GM18873 (cell line): ENCODE measurements at regions not wholly inside any gene's neighbourhood (a gene's known extent, or its start where the extent isn't known, plus 50 kb on each side); places are given as distances from the start of the nearest gene placed in this dataset.

ENCODE experiments used
- ATAC-seq: cut with Tn5 transposase; IDR thresholded peaks from one replicate; pipeline ENCODE4 v1.9.1; 2021; ENCODE audit warnings: mild to moderate bottlenecking, moderate library complexity, moderate number of reproducible peaks; ENCODE audit not compliant: unreplicated experiment, low FRiP score

DNA sequence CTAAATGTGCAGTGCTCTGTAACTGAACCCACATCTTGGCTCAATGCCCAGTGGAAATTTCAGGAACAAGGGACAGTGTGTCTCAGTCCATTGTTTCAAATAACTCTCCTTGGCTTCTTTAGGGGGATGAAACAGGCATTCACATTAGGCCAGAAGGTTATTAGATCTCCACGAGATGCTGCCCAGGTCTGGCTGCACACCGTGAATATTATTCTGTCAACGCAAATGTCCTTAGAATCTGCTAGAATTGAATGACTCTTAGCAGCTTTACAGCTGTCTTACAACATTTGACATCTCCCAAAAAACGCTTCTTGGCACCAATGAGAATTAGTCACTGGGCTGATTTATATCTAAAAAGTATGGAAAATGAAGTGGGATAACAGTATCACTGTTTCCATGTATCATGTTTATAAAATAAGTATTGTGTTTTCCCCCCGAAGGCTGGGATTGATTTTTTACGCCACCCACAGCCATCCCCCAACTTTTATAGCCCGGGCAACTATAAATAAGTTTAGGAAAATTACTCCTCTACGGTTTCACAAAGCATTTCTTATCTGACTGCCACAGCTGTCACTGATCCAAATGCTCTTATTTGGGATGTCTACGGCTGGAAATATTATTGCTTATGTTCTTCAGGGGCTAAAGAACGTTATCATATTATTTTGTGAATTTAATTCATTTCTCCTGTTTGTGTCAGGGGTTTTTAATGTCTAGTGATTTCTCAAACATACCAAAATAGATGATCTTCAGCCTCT lies 559.7 kb upstream of the FAT1 start:
- no peak for ATAC-seq

DNA sequence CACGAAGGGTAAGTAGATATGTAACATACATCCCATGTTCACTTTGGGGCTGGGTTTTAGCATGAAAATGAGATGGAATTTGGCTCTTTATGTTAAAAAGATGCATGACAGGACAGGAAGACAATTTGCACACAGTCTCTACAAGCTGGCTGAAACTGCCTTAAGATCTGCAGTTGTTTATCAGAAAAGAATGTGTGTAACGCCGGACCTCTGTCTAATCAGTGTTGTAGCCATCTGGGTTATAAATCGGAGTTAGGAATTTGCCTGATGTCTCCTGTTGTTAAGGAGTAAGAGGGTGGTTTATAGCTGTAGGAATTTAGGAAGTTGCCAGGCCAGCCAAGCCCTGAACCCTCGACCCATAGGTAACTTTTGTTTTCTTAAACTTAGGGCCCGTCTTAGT lies 562.9 kb upstream of the FAT1 start:
- no peak for ATAC-seq

DNA sequence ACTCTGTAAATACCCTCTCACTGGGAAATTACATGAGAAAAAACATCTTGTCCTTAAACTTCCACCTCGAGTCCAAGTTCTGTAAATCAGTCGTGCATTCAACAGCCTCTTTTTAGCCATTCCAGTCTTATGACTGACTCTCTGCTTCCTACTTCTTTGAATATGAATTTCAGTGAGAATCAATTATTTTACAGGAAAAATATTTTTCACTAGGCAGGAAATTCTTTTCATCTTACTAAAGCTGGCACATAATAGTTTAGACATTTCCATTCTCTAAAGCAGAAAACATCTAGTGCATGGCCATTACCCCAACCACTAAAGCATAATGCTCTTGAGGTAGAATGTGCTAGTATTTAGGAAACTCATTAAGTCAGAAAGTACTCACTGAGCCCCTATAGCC lies 565.7 kb upstream of the FAT1 start:
- ATAC-seq, result no peak

DNA sequence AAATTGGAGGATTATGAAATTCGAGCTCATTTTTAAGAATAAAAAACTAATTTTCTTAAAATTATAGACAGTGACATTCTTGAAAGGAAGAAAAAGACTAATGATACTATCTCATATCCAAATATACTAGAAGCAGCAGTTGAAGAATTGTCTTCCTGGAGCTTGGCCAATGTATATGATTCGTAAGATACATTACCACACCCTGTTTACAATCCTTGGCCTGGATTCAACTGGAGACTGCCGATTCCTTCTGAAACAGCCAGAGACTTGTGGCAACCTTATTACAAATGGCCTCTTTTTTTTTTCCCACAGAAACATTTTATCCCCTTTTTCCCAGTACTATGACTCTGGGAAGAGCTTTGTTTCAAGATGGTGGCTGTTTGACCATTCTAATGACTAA lies 571.2 kb upstream of the FAT1 start:
- no peak for ATAC-seq

DNA sequence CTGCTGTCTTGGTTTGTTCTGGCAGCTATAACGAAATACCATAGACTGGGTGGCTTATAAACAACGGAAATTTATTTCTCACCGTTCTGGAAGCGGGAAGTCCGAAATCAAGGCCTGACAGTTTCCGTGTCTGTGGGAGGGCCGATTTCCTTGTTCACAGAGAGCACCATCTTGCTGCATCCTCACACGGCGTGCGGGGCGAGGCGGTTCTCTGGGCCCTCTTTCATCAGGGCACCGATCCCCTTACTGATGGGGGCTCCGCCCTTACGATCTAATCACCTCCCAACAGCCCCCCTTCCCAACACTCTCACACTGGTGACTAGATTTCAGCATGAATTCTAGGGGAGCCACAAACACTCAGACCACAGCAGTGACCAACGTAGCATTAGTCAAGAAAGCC lies 578.3 kb upstream of the FAT1 start:
- no peak for ATAC-seq

DNA sequence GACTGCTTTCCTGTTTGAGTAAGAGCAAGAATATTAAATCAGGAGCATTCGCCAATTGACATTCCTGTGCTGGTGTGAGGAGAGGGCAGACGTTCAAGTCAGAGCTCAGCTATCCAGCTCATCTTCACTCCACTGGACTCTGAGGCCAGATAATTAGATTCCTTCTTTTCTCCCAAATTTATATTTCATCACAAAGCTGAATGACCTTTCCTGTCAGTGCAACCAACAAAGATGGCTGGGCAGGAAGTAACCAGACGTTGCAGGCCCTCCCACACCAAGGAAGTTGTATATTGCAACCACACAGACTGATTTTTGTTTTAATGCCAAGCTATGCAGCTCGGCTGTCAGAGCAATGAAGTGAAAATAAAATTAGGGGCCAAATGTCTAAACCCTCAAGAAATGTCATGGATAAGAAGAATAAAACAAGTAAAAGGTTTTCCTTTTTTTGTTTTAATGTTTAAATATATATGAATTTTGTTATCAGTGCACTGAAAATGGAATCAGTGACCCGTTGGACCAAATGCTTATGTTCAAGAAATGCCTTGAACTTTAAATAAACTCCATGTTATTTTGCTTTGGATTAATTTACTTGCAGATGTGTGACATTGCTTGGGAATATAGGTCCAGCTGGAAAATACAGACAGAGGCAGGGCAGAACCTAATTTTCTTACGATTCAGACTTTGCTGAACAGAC lies 578.9 kb upstream of the FAT1 start:
- no peak for ATAC-seq

DNA sequence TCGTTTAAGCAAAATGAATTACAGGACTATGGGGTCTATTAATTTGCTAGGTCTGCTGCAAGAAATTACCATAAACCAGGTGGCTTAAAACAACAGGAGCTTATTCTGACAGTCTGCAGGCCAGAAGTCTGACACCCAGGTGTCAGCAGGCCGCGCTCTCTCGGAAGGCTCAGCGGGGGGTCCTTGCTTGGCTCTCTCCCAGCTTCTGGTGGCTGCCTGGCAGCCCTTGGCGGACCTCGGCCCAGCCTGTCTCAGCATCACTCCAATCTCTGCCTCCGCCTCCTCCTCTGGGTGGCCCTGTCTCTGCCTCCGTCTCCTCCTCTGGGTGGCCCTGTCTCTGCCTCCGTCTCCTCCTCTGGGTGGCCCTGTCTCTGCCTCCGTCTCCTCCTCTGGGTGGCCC lies 580.5 kb upstream of the FAT1 start:
- ATAC-seq, result no peak

DNA sequence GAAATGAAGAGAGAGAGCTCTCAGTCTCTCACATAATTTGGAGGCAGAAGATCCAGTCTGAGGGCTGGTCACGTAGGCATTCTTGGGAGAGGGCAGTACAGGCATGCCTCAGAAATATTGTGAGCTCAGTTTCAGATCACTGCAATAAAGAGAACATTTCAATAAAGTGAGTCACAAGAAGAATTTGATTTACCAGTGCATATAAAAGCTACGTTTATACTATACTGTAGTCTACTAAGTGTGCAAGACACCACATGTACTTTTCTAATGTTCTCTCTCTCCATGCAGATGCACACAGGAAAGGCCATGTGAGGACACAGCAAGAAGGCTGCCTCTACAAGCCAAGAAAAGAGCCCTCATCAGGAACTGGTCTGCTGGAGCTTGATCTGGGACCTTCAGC lies 583.5 kb upstream of the FAT1 start:
- no peak for ATAC-seq

DNA sequence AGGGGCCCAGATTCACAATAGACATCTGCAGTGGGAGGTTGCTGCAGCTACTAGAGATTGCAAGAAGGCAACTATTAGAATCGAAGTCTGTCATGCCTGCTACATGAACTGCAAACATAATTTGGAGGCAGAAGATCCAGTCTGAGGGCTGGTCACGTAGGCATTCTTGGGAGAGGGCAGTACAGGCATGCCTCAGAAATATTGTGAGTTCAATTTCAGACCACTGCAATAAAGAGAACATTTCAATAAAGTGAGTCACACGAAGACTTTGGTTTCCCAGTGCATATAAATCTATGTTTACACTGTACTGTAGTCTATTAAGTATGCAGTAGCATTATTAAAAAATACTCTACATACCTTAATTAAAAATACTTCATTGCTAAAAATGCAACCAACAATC lies 585.8 kb upstream of the FAT1 start:
- ATAC-seq, result no peak

DNA sequence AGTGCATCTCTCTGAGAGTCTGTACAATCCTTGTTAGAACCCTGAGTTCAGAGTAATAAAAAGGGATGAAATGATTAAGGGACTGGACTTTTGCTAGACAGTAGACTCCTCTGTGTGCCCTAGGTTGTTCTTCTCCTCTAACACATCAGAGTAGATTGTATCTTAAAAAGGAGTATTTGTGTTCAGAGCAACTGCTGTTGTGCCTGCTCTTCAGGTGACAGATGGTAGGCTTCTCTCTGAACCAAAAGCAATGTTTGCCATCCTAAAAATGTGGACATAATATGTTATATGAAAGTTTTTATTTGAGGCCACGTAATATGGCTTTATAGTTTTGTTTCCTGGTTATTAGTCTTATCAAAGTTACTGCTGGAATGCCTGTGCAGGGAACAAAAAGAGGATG lies 588.6 kb upstream of the FAT1 start:
- no peak for ATAC-seq

DNA sequence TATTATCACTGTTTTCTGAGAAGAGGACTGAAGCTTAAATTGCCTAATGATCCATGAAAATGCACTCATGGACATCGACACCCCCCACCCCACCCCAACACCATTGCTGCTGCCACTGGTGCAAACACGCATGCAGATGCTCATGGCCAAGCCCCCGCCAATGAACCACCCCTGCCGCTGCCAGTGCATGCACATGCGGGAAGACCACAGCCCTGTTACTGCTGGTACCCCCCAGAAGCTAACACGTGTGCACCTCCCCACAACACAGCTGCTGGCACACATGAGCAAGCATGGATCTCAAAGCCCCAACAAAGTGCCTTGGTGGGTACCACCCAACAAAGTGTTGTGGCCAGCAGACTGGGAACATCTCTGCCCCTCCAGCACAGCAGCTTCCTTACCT lies 594.1 kb upstream of the FAT1 start:
- no peak for ATAC-seq

DNA sequence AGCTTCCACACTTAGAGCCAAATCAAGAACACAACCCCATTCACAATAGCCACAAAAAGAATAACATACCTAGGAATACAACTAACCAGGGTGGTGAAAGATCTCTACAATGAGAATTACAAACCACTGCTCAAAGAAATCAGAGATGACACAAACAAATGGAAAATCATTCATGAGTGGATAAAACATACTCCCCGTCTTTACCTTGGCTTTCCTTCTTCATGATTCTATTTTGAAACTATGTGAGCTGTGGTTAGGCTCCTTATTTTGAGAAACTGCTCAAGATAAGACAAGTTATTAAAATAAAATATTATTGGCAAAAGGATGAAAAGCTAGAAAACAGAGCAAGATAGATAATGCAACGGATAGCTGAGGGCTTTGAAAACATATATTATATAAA lies 598.1 kb upstream of the FAT1 start:
- ATAC-seq, result no peak

DNA sequence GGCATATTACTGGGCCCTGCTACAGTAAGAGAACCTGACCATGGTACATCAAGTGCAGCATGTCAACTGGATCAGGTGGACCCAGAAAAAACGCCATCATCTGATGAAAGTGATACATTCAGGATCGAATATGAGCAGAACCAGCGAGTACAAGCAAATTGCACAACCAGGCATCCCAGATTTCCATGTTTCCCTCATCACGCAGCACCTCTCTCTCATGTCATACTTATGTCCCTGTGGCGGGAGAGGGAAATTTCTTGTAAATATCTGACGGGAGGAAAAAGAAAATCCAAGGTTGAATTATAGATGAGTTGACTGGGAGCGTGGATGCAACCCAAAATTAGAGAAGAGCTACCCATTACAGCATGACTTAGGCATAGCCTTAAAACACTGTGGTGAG lies 608.5 kb upstream of the FAT1 start:
- no peak for ATAC-seq

DNA sequence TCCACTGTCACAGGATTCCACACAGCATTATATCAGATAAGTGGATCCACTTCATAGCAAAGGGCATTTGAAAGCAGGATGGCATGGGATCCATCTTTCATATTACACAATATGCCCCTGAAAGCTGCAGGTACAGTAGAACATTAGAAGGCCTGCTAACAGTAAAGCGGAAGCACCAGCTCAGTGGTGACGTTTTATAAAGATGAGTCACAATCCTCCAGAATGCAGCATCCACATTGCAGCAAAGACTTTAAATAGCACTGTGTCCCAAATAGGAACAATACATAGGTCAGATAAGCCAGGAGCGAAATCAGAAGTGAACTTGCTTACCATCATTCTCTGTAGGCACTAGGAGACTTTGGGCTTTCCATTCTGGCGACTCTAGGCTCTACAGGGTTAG lies 609.5 kb upstream of the FAT1 start:
- ATAC-seq, result no peak

DNA sequence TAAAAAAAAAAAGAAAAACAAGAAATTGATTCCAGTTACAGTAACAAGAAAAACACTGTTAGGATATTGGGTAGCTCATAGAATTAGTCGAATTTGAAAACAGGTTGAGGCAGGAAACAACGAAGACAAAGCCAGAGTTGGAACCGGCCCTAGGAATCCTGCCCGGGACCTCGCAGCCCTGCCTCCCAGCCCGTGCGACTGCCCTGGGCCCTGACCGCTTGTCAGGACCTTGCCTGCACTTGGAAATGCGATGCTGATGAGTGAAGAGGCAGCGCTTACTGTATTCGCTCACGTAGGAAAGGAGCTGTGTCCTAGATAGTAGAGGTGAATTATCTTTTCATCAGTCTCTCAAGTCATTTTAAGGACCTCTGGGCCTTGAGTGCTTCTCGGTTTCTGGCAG lies 611.7 kb upstream of the FAT1 start:
- ATAC-seq, result no peak

DNA sequence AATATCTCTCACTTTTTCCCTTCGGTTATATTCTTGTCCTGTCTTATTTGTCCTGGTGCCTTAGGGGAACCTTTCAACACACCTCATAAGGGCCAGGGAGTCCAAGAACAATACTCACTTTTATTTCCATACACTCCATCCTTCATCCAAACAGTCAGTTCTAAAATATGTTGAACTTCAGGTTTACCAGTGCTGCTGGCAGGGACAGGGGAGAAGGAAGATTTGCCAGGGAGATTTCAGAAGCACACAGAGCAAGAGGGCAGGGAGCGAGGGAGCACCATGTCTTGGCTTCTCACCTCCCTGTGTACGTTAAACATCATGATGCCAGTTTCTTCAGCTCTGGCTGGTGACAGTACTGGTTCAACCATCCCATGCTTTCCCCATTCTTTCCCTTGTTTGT lies 631.1 kb upstream of the FAT1 start:
- ATAC-seq, result no peak

DNA sequence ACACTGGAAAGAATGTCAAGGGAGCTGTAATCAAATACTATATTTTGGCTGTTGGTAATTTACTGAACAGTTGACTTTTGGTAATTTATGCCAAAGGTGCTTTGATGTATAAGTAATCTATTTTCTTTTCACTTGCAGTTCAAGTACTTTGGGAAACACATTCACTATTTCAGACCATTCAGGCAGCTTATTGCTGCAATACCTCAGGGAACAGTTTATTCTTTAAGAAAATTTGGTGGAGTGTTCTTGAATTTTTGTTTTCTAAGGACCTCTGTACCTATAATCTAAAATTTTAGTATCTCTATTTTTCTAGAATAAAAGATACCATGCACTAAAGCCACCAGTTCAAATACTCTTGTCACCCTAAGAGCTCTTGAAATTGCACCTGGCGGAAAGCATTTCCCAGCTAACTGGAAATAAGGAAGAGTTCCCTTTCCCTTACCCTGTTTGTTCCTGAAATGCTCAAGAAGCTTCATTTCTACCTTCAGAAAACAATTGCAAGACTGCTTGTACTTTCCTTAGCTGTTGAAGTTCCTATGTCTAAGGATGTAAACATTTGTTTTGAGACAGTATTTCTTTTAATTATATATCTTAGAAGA lies 633.5 kb upstream of the FAT1 start:
- no peak for ATAC-seq

DNA sequence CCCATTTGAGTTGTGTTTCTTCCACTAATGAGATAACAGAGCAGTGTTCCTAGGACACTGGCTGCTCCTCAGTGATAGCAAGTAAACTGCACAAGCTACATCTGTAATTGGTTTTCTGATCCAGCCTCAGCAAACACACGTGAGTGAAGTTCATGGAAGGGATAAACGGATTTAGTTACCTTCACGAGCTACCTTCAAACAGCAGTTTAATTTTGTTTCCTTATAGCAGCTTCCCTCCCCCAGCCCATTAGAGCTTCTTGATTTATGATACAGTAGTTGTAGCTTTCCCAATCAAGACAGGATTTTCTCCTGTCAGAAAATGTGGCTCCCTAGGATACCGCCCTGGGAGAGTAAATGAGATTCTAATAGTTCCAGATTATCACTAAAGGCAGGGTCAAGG lies 634.2 kb upstream of the FAT1 start:
- no peak for ATAC-seq

DNA sequence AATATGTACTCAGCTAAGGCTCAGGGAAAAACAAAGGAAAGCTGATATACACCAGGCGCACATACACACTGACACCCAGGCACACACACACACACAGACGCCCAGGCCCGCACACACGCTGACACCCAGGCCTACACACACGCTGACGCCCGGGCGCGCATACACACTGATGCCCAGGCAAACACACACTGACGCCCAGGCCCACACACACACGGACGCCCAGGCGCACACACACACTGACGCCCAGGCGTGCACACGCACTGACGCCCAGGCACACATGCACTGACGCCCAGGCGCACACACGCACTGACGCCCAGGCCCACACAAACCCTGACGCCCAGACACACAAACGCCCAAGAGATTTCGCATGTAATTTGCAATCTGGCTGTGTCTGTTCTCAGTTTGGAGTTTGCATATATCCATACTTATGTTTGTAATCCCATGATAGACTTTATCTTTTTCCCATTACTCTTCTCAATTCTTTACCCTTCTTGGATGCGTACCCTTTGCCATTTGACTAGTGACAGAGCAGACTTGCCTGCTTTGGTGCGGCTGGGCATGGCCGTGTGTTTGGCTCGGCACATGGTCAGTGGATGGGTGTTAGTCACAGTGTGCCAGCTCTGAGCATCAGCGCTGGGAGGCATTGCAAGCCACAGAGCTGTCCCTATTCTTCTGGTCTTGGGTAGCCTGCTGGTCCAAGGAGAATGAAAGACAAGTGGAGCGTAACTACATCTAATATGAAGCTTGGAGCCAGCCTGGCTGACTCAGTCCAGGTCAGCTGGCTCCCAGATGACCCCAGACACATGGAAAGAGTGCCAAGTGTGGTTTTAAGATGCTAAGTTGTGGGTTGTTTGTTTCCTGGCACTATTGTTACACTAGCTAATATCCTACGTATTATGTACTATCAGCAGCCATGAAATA lies 632.4 kb upstream of the ZFP42 start:
- no peak for ATAC-seq

DNA sequence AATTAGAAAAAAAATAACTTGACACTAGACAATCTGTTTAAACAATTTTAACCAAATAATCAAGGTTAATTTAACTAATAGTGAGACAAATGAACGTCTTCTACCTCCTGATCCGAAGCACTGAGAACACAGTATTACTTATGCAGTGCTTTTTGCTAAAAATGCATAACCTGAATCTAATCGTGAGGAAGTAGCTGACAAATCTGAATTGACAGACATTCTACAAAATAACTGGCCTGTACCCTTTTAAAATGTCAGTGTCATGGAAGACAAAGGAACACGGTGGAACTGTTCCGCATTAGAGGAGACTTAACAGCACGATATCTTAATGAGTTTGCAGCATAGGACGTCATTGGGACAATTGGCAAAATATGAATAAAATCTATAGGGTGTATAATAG lies 631.2 kb upstream of the ZFP42 start:
- no peak for ATAC-seq

DNA sequence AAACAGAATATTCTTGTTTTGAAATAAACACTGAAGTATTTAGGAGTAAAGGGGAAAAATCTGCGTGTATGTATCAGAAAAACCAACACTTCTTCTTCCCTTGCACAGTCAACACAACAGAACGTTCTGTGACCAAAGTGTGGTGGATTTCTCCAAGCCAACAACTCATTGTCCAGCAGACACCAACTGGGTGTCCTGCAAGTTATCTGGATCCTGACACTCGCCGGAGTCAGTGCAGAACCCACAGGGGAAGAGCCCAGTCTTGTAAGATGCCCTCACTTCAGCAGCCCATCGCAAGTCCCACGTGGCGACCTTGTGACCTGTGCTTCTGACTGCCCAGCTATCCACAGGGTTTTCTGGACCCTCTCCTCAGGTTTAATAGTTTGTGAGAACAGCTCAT lies 630.7 kb upstream of the ZFP42 start:
- ATAC-seq, result no peak
